Muscle of arm (tissue), 1 donor: ENCODE measurements at regions not wholly inside any gene's neighbourhood (a gene's known extent, or its start where the extent isn't known, plus 50 kb on each side); places are given as distances from the start of the nearest gene placed in this dataset.

Experiments
- DNase-seq: peaks from one replicate; pipeline ENCODE4 v3.0.0-alpha.2; 2013

DNA sequence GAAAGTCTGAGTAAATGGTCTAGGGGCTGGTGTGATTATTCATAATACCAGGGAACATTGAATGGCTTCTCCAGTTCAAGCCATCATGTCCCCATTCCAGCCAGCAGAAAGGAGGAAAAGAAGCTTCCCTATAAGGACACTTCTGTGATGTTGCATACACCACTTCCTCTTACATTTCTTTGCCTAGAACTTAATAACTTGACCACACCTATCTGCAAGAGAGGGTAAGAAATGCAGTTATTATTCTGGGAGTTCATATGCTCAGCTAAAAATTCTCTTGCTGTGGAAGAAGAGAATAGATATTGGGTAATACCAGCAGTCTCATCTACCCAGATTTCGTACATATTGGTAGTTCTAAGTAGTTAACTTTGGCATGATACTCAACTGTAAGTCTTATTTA, 166.1 kb downstream of the SLC28A3 start:
- no peak for DNase-seq

DNA sequence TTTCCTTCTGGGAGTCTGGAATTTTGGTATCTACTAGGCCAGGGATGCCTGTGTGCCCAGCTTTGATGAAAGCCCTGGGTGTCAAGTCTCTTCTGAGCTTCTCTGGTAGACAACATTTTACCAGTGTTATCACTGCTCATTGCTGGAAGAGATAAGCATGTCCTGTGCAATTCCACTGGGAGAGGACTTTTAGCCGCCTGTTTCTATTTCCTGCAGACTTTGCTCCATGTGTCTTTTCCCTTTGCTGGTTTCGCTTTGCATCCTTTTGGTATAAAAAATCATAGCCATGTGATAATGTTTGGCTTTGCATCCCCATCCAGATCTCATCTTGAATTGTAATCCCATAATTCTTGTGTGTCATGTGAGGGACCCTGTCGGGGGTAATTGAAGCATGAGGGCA, 163.2 kb downstream of the SLC28A3 start:
- DNase-seq: no peak

GRCh38 chr9:84179531-84179930, 161.0 kb downstream of the SLC28A3 start:
- no peak for DNase-seq

GRCh38 chr9:84187090-84187489, 153.5 kb downstream of the SLC28A3 start:
- no peak for DNase-seq

- DNase-seq: no peak
Measured at GRCh38 chr9:84189904-84190303, 150.7 kb downstream of the SLC28A3 start.

GRCh38 chr9:84190411-84190810, 150.1 kb downstream of the SLC28A3 start:
- DNase-seq: no peak

GRCh38 chr9:84206801-84207370, 133.7 kb downstream of the SLC28A3 start:
- no peak for DNase-seq

- DNase-seq: peak; percentile 21
Measured at GRCh38 chr9:84207491-84207951, 133.0 kb downstream of the SLC28A3 start.

DNA sequence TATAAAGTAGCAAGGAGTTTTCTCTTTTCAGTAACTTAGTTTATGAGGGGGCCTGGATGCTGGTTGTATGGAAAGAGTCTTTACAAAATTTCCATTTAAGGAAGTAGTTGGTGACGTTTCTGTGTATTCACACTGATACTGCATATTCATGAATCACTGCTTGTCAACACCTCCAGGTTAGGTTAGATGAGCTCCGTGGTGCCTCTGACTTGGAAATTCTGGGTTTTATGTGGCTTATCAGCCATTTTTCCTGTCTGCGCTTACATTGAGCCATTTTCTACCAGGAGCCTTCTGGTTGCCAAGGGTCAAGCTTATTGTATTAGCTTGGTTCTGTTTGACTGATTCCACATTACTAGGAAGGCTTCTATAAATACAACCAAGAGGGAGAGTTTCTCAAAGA, 128.3 kb downstream of the SLC28A3 start:
- no peak for DNase-seq

- no peak for DNase-seq
Measured at GRCh38 chr9:84212982-84213381, 127.6 kb downstream of the SLC28A3 start.

- no peak for DNase-seq
Measured at GRCh38 chr9:84216151-84216550, 124.4 kb downstream of the SLC28A3 start.

- no peak for DNase-seq
Measured at GRCh38 chr9:84218322-84218721, 122.2 kb downstream of the SLC28A3 start.

DNA sequence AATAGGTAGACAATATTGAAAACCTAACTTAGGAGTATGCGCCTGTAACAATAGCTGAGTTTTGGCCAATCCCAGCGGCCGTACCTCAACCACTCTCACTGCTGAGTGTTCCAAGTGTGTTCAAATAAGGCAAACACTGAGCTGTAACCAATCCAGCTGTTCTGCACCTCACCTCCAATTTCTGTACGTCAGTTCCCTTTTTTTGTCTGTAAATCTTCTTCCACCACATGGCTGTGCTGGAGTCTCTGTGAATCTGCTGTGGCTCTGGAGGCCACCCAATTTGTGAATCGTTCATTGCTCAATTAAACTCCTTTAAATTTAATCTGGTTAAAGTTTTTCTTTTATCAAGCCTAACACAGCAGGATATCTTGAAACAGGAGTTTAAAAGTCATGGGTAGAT, 116.3 kb downstream of the SLC28A3 start:
- DNase-seq: no peak
